ENCODE measurements at regions not wholly inside any gene's neighbourhood (a gene's known extent, or its start where the extent isn't known, plus 50 kb on each side); places are given as distances from the start of the nearest gene placed in this dataset.
"Not testable (repeated sequence)": the region's sequence is repeated elsewhere in the genome, so short reads cannot be mapped to it uniquely, and the experiment has no call there.

DNA sequence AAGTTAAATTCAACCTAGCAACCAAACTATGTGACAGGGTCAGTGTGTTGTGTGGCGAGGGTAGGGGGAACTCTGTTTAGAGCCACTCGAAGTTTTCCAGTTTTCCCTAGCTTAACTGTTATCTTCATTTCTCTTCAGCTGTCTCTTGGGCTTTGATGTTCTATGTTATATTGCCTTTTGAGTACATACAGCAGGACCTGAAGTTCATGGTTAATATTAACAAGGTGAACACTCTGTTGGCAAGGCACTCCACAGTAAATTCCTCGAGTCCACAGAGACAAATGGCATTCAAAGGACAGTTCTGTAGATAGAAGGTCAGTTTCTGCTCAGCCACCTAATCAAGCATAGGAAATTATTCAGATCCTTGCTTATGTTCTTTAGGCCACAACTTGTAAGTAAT is 147.9 kb upstream of the DPH6 start:
- no peak for DNase-seq (ENCODE audit: low read depth in 1 of 2, low spot score in 1 of 2)

DNA sequence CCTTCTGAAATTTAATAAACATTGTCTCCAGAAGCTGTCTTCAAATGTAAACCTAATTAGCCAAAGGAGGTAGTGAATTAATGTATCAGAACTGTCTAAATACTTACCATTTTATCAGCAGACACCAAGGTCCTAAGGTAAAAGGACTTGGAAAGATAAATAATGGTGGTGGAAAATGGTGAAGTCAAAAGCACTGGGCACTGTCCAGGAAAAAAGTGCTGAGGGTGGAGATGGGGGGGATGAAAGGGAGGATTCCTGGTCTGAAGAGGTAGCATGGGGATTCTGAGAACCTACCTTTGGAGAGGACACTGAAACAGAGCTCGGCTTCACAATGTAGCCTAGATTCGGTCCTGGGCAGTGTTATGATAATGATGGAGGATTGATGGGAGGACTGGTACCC is 149.0 kb upstream of the DPH6 start:
- DNase-seq (ENCODE audit: low read depth in 1 of 2, low spot score in 1 of 2): no peak

DNA sequence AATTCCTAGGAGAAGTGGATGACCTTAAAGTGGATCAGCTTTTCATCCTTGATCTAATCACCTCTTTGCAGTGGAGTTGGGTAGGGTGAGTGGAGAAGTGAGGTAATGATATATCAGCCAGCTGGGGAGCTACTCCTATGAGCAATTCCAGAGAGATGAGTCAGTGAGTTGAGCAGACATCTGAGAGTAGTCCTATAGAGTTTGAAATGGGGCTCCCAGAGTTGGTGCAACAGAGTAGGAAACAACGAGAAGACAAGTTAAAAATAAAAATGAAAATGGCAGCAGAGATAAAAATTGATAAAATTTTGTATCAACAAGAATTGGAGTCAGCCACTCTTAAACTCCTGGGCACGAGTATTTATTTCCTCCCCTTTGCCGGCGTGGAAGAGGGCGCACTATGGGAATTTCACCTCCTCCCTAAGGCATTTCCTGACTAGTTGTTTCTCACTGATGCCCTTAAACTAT is 150.8 kb upstream of the DPH6 start:
- no peak for DNase-seq (ENCODE audit: low read depth in 1 of 2, low spot score in 1 of 2)

DNA sequence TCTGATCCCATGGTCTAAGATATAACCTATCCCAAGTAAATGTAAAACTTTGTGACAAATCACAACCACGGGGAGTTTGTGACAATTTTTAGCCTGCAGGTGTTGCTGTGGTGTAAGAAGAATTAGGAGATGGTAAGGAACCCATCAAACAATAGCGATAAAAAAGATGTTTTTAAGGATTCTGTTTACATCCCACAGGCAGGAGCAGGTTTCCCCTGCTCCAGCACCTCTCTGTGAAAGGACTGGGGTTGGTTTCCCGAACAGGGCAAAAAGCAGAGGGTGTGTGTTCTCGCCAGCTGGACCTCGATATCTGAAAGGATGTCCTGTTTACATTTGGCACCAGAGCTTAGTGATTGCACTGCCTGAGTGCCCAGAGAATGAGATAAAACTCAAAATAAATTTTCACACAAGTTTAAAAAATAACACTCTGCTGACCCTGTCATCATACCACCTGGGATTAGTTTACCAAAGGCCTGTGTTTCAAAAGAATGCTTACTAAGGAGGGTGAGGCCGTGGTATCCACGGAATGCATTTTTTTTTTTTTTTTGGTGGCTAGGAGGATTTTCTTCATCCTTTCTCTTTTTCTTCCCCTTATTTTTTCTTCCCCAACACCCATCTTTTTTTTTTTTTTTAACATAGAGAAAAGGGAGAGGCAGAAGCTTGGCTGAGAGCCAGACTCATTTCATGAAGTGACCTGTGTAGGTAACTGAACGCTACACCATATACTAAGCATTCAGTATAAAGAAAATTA is 151.8 kb upstream of the DPH6 start:
- no peak for DNase-seq (ENCODE audit: low read depth in 1 of 2, low spot score in 1 of 2)

DNA sequence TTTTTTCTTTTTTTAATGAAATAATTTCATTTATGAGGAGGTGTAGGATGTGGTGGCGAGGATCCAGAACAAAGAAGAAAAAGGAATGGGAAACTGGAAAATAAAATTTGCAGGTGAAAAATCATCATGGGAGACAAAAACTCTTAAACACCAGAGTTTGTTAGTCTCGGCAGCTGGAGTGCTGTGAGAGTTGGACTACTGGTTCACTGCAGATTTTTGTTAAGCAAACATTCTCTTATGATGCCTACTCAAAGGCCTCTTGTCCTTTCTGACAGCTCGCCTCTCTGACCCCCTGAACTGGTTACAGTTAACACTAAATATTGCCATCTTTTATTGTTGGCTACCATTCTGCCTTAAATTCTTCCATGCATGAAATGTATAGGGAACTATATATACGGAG is 152.4 kb upstream of the DPH6 start:
- no peak for DNase-seq (ENCODE audit: low read depth in 1 of 2, low spot score in 1 of 2)

DNA sequence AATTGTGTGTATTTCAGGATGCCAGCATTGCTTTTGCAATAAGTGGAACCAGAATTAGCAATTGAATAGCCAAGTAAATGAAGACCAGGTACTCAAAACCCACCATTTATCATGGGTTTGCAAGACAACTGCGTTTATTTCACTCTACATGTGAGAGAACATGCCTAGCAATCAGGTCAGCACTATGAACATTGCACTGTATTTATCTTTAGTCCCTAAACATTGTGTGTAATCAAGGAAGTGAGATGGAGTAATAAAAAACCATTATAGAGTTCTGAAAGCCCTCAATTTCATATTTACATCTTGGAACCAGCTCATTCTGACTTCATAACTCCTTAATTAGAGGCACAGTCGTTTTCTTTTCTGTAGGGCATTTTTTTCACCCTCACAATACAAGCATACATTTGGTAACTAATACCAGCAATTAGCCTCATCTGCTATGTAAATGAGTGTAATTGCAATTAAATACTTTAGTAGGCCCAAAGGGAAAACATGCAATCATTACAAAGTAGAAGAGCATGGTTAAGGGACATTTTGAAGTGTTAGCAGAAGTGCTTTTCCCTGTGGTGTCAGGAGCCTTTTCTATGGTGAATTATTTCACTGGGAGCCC is 153.1 kb upstream of the DPH6 start:
- no peak for DNase-seq (ENCODE audit: low read depth in 1 of 2, low spot score in 1 of 2)

DNA sequence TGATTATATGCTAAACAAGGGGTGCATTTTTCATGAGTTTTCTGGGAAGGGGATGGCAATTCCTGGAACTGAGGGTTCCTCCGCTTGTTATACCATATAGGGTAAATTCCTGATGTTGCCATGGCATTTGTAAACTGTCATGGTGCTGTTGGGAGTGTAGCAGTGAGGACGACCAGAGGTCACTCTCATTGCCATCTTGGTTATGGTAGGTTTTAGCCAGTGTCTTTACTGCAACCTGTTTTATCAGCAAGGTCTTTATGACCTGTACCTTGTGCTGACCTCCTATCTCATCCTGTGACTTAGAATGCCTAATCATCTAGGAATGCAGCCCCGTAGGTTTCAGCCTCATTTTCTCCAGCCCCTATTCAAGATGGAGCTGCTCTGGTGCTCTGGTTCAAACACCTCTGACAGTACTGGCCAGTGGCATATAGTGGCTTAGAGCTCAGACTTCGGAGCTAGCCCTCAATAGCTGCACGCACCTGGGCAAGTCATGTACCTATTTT is 154.2 kb upstream of the DPH6 start:
- not testable (repeated sequence) for DNase-seq (ENCODE audit: low read depth in 1 of 2, low spot score in 1 of 2)

DNA sequence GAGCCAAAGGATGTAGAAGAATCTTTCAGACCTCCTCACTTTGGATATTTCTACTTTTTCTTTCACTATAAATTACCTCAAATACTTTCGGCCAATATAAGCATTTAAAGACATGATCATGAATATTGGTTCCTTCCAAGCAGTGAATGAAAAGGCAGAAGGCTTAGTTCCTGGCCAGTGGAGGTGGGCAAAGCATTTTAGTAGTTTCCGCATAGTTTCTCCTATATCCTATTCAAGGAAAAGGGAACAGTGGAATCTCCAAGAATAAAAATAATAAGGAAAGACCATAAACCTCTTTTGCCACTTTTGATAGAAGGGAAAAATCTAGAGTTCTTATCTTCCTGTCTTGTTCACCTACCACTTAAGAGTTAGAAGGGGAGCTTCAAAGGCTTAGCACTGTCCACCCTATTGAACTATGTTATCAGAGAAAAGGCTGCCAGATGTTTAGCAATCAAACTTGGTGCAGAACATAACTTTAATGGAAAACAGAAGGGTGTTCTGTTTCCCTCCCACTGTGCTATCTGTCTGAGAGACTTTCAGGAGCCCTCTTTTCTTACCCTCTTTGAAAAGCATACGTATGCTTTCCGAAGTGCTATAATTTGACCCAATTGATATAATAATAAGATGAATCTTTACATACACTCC is 155.6 kb upstream of the DPH6 start:
- no peak for DNase-seq (ENCODE audit: low read depth in 1 of 2, low spot score in 1 of 2)

DNA sequence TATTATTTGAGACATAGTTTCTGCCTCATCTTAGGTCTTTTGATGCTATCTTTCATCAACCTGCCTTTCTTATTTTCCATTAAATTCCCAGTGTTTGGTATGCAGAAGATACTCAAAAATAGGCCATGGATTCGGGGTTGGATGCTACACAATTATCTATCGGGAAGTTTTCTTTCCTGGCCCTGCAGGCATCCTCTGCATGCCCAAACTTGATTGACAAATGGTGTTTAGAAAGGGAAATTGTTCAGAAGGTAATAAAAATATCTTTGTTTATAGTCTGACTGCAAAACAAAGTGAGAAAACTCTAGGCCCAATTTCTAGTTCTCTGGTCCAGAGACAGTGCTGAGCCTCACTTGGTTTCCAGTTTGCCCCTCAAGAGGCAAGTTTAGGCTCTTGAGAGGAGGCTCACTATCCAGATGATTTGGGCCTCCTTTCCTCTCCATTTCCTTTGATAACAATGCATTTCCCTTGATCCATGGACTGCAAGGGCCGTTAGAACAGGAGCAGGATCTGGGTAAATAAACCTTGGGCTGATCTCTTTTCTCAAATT is 157.1 kb upstream of the DPH6 start:
- DNase-seq (ENCODE audit: low read depth in 1 of 2, low spot score in 1 of 2): no peak

DNA sequence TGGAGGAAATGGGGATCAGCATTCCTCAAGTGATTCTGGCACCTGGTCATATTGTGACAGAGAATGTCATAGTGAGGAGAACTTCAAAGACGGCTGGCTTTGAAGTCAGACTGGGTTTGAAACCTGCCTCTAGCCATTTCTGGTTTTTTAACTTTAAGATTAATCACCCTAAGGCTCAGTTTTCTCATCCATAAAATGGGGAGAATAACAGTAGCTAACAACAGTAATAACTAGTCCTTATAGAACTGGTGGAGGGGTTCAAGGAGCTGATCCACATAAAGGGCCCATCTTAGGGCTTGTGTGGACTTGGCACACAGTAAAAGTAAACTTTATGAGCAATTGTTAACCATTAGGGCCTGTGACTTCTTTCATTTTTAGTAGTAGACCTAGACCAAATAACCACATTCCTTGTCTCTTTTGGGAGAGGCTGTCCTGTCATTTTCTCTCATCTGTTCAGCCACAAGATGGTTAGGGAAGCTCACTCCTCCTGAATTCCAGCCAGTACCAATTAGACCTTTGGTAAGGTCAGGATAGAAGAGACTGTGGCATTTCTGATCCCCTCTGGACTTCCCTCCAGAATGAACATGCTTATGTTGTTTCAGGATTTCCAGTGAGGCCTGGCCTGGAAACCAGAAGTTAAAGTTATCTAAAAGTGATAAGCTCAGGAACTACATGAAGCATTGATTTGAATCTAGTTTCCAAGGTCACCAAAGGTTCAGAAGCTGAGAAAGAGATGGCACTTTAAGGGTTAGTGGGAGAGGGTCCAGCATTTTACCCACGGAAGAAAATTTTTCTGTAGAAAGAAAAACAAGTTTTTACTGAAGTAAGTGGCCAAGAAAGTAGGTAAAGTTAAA is 159.3 kb upstream of the DPH6 start:
- DNase-seq (ENCODE audit: low read depth in 1 of 2, low spot score in 1 of 2): no peak

DNA sequence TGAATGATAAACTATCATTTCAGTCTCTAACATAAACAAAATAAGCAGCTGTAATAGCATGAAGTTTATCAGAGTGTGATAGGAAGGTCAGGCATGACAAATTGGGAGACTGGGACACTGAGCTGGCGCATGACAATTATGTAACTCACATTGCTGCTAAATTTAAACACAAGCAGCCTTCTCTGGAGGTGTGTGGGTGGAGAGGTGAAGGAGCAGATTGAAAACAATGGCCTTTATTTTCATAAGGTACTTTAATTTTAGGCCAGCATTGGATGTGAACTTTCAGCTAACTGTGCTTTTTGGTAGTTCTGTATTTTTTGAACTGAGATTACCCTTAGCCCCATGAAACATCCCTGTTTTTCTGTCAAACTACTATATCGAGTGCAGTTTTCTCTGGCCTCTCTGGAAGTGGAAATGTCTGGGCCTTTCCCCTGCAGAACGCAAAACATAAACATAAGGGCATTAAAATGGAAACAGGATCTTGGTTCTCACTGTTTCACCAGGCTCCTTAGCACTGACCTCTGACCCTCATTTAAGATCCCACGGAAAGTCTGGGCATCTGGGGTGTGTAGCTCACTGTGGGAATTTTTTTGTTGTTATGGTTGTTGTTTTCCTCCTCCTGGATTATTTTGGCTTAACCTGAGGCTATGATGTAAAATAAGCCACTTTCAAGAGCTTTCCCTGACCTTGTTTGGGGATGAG is 160.1 kb upstream of the DPH6 start:
- DNase-seq (ENCODE audit: low read depth in 1 of 2, low spot score in 1 of 2): no peak

DNA sequence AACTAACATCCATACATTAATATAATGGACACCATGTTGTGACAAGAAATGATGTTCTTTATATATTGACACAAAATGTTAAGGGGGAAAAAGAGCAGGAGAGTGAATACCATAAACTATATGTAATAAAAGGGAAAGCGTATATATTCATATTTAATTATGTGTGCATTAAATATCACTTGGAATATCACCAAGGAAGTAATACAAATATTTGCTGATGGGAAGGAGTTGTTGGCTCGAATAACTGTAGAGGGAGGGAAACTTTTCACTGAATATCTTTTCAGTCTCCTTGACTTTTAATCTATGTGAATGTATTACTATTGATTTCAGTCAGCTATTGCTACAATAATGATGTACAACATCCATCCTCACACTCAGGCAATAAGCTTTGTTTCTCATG is 167.0 kb upstream of the DPH6 start:
- DNase-seq (ENCODE audit: low read depth in 1 of 2, low spot score in 1 of 2): no peak

DNA sequence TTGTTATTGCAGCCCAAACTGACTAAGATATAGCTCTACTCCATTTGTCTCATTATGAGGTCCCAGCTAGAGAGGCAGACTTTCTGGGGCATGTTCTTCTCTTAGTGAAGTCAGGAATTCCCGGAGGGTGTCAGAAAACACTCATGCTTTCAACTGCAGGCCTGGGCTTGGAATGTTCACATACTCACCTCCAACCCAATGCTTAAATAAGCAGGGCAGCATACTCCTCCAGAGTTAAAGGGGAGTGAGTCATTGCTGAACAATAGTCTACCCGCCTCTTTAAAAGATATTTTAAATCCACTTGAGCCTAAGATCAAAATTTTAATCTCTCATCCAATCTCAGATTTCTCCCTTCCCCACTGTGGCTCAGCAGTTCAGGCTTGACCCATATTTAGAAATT is 167.8 kb upstream of the DPH6 start:
- no peak for DNase-seq (ENCODE audit: low read depth in 1 of 2, low spot score in 1 of 2)

DNA sequence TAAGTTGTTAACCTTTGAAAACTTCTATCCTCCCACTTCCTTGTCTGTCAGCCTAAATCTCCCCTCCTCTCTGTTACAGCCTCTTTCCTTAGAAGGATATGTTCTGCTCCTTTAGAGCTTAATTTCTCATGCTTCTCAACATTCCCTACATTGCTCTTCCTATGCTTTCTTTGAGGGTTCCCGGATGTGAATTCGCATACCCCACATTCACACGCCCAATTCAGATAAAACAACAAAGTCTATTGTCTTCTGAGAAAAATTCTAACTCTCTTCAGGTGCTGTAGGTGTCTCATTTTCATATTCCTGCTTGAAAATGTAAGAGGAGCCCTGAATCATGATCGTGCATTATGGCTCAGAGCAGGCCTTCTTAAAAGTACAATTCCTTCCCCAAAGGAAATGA is 171.8 kb upstream of the DPH6 start:
- no peak for DNase-seq (ENCODE audit: low read depth in 1 of 2, low spot score in 1 of 2)

DNA sequence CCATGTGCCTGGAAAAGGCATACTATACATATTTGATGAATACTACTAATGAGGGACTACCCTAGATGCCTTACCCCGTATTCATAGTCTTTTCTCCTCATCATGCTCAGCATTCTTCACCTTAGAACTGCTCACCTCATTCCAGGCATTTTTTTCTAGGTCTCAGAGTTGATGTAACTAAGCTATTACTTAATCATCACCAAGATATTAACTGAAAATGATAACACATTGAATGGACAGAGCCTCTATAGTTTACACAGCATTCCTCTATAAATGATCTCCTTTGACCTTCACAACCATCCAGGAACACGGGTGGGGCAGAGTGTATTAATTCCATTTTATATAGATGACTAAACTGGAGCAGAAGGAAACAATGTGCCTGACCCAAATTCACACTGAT is 174.1 kb upstream of the DPH6 start:
- DNase-seq (ENCODE audit: low read depth in 1 of 2, low spot score in 1 of 2): no peak

DNA sequence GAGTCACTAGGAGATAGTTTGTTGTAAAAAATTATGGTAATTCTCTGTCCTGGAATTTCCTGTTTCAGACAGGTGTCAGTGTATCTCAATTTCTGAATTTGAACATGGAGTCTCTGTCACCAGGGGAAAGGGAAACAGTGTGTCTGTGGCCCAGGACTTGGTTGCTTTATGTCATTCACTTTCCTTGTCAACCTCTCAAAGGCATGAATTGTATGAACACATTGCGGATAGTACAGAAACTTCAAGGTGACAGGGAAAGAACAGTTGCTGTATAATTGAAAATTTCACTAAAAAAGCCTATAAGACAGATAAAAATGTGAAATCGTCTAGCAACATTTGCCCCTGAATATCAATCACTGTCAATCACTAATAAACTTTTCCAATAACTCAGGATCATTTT is 175.0 kb upstream of the DPH6 start:
- DNase-seq (ENCODE audit: low read depth in 1 of 2, low spot score in 1 of 2): no peak

DNA sequence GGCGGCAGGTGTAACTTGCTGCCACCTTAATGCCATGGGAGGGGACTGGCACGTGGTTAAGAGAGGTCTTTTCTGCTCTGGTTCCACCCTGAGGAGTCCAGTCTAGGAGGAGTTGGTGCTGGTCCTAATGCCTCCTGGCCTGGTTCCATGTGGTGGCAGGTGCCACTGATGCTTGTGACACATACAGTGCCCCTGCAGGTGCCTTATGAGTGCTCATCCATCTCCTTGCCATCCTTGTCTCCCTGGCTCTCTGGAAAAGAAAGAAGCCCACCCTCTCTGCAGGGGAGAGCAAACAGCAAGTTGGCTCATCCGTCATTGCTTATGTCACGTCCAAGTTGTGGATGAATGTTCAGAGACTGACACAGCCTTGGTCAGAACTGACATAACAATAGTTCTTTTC is 175.8 kb upstream of the DPH6 start:
- no peak for DNase-seq (ENCODE audit: low read depth in 1 of 2, low spot score in 1 of 2)

DNA sequence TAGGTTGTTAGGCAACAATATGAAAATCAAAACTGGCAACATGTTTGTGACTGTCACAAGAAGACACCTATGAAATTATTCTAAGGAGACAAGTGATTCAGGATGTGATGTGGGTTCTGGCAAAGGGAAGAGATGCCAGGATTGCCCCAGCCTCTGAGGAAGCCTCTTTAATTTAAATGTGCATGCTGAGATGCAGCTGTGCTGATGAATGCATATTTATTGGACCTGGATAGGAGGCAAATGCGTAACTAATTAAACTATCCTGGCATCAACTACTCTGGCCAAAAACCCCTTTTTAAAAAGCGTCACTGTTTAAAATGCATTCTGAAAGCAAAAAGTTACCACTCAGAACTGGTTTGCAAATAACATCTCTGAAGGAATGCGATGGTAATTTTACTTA is 176.5 kb upstream of the DPH6 start:
- no peak for DNase-seq (ENCODE audit: low read depth in 1 of 2, low spot score in 1 of 2)

DNA sequence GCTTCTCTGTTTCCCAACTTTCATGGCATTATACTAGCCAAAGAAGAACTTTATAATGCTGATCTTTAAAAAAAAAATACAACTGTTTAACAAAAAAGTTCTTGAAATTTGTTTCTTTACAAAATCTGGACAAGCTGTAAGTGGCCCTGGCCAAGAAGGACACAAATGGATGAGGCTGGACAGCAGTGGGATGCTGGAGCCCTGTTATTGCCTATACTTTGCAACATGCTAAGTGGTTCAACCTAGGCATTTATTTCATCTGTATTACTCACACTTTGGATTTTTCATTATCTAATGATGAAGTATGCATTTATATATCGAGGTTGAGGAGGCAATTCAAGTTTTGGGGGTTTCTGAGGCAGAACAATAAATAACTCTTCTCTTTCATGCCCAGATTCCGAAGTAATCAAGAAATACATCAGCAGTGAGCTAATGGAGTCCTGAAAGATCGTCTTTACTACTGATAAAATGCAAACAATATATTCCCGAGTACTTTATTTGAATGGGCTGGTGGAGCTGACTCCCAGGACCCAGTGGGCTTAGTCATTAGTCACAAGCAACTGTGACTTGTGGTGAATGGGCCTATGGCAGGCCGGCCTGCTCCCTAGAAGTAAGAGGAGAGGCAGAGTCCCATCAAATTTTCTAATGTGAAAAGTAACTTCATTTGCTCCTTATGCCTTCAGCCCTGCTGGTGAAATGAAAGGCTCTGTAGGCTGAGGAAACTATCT is 177.3 kb upstream of the DPH6 start:
- DNase-seq (ENCODE audit: low read depth in 1 of 2, low spot score in 1 of 2): no peak

DNA sequence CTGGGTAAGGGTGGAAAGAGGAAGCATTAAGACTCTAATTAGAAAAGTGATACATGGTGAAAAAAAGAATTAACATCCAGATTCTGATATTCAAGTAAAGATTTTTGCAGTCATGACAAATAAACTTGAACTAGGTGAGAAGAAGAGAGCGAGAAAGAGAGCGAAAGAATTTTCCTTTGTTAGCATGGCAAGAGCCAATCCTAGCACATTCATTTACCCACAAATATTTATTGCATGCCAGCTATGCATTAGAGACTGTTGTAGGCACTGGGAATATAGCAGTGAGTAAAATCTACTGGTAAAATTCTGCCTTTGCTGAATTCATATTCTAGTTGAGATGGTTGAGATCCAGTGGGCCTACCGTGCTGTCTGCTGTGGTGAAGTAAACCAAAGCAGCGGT is 177.9 kb upstream of the DPH6 start:
- DNase-seq (ENCODE audit: low read depth in 1 of 2, low spot score in 1 of 2): no peak
